ENCODE measurements at regions not wholly inside any gene's neighbourhood (a gene's known extent, or its start where the extent isn't known, plus 50 kb on each side); places are given as distances from the start of the nearest gene placed in this dataset.

DNA sequence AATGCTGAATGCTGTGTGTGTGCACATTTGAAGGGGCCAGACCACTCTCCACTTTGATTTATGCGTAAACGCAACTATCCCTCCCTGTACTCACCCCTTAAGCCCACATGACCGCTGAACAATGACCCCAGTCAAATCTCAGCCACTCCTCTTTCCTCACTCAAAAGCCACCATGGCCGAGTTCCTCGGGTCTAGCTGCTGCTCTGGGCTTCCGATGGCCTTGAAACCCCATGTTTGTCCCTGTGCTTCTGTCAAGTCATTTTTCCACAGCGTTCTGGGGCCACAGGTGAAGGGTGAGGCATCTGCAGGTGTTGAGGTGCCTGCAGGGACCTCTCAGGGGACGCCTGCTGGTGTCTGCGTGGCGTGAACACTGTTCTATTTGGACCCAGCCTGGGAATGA lies 74.3 kb upstream of the TMEM18 start:
- DNase-seq, result no peak

GRCh38 chr2:750628-751027 lies 73.4 kb upstream of the TMEM18 start:
- no peak for DNase-seq

DNA sequence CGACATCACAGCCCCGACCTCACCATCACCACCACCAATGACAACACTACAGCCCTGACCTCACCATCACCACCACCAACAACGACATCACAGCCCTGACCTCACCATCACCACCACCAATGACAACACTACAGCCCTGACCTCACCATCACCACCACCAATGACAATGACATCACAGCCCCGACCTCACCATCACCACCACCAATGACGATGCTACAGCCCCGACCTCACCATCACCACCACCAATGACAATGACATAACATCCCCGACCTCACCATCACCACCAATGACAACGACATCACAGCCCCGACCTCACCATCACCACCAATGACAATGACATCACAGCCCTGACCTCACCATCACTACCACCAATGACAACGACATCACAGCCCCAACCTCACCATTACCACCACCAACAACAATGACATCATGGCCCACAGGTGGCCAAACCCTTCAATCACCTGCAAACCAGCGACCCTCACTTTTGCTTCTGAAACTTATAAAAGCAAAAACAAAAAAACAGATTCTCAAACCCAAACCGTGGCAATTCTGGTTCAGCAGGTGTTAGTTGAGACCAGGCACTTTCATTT lies 70.7 kb upstream of the TMEM18 start:
- no peak for DNase-seq

GRCh38 chr2:746697-747096 lies 69.5 kb upstream of the TMEM18 start:
- no peak for DNase-seq

- no peak for DNase-seq
These were observed 66.9 kb upstream of the TMEM18 start for GRCh38 chr2:744088-744487.

DNA sequence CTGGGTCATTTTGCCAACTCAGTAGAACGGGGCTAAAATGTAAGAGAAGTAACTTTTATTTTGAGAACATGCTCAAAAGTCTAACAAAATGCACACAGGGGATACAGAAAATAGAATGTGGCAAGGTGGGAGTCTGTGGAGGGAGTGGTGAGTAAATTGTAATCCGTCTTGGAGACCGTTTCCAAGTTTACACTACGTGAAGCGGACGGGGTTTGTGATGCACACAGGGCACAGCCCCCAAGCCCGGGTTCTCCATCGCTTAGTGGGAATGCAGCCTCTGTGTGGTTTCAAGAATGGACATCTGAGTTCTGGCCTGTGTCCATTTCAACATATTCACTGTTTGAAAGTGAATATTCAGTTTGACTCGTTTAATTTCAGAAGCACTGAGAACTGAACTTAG lies 65.0 kb upstream of the TMEM18 start:
- DNase-seq, result no peak

DNA sequence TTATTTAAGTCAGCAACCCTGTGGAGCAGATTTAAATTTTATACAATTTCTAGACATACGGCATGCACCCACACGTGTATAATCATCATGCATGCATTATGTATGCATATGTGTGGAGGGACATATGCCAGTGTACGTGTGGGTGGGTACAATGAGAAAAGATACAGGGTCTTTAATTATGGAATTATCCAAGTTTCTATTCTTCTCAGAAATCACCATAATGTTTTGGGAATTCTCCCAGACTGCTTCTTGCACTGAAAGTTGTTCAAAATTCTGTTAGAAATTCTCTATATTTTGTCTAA lies 63.9 kb upstream of the TMEM18 start:
- no peak for DNase-seq

DNA sequence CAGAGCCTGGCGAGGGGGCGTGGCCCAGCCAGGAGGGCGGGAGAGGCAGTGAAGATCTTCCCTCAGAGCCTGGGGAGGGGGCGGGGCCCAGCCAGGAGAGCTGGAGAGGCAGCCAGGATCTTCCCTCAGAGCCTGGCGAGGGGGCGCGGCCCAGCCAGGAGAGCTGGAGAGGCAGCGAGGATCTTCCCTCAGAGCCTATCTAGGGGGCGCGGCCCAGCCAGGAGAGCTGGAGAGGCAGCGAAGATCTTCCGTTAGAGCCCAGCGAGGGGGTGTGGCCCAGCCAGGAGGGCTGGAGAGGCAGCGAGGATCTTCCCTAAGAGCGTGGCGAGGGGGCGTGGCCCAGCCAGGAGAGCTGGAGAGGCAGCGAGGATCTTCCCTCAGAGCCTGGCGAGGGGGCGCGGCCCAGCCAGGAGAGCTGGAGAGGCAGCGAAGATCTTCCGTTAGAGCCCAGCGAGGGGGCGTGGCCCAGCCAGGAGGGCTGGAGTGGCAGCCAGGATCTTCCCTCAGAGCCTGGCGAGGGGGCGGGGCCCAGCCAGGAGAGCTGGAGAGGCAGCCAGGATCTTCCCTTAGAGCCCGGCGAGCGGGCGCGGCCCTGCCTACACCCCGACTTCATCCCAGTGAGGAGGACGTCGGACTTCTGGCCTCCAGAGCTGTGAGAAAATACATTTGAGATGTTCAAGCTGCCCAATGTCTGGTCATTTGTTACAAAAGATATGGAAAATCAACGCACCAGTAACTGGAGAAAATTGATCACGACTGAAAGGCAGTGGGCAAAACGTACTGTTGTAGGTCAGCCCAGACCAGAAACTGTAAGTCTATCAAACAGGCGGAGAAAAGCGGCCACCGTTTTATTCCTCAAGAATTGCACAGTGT lies 63.4 kb upstream of the TMEM18 start:
- peak; percentile 36 for DNase-seq

DNA sequence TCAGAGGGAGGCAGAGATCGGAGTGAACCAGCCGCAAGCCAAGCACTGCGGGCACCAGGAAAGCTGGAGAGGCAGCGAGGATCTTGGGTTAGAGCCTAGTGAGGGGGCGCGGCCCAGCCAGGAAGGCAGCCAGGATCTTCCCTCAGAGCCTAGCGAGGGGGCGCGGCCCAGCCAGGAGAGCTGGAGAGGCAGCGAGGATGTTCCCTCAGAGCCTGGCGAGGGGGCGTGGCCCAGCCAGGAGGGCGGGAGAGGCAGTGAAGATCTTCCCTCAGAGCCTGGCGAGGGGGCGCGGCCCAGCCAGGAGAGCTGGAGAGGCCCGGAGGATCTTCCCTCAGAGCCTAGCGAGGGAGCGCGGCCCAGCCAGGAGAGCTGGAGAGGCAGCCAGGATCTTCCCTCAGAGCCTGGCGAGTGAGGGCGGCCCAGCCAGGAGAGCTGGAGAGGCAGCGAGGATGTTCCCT lies 62.7 kb upstream of the TMEM18 start:
- peak; percentile 8 for DNase-seq

DNA sequence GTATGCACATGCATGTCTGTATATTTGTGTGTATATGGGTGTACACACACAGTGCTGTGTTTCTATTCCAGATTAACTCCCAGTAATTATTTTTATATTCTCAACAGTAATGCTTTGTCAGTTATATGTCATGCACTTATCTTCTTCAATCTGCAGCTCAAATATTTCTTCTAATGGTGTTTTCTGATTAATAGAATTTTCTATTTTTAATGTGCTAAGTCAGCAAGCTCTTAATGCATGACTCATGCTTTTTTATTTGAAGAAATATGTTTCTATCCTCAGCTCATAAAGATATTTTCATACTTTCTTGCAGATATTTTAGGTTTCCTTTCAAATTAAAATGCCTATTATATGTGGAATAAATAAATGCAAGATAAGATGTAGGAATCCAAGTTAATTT lies 59.7 kb upstream of the TMEM18 start:
- DNase-seq, result no peak

GRCh38 chr2:735670-736218 lies 58.5 kb upstream of the TMEM18 start:
- DNase-seq, result no peak

DNA sequence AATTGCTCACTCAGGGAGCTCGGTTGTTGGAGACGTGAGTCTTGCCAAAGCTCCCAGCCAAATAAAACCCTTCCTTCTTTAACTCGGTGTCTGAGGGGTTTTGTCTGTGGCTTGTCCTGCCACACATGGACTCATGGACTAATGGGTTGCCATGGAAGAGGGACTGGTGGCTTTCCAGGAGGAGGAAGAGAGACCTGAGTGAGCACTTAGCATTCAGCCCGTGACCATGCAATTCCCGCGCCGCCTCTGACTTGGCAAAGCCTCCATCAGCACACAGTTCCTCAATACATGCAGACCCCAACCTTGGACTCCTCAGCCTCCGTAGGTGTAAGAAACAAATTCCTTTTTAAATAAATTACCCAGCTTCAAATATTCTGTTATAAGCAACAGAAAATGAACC lies 57.3 kb upstream of the TMEM18 start:
- DNase-seq, result no peak

- no peak for DNase-seq
These were observed 56.3 kb upstream of the TMEM18 start for GRCh38 chr2:733495-733894.

DNA sequence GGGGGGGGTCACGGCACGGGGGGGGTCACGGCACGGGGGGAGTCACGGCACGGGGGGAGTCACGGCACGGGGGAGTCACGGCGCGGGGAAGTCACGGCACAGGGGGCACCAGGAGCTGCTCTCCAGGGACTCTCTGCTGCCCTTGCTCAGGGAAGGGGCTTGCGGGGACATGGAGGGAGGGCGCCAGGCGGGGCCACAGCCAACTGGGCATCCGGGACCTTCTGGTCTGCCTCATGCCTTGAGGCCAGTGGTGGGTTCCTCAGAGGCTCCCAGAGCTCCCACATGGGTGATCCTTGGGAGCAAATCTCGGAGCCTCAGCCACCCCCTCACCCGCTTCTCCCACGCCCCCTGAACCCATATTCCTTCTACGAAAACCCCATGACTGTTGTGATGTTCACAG lies 55.8 kb upstream of the TMEM18 start:
- no peak for DNase-seq

GRCh38 chr2:731711-732110 lies 54.5 kb upstream of the TMEM18 start:
- no peak for DNase-seq

- DNase-seq, result no peak
These were observed 52.2 kb upstream of the TMEM18 start for GRCh38 chr2:729376-729861.

GRCh38 chr2:728165-728564 lies 51.0 kb upstream of the TMEM18 start:
- DNase-seq, result no peak

- no peak for DNase-seq
These were observed 49.9 kb upstream of the TMEM18 start for GRCh38 chr2:727071-727470.

Measured in T-helper 9 cell (primary cell).